Muscle of back (tissue), 3 donors: ENCODE measurements at regions not wholly inside any gene's neighbourhood (a gene's known extent, or its start where the extent isn't known, plus 50 kb on each side); places are given as distances from the start of the nearest gene placed in this dataset.
A peak's percentile ranks its signal among the peaks of the same experiment; 100 is the strongest.

Experiments used
- DNase-seq, 3 donors: peaks; one replicate each; pipeline versions ENCODE4 v3.0.0 to v3.0.0-alpha.2; 2013

DNA sequence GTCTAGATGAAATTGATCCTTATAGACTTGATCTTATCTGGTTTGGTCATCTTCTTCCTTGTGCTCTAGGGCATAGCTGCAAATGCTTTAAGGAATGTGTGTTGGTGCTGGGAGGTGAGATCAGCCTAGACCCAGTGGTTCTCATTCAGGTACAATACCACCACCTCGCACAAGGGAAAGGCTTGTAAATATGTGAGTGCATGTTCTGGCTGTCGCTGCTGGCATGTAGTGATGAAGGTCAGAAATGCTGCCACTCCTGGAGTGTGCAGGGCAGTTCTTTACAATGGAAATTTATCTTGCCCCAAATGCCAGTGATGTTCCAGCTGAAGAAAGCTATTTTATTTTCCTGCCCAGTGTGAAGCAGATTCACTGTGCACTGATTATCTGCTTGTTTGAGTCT lies 900.9 kb downstream of the QKI start:
- no peak for DNase-seq

DNA sequence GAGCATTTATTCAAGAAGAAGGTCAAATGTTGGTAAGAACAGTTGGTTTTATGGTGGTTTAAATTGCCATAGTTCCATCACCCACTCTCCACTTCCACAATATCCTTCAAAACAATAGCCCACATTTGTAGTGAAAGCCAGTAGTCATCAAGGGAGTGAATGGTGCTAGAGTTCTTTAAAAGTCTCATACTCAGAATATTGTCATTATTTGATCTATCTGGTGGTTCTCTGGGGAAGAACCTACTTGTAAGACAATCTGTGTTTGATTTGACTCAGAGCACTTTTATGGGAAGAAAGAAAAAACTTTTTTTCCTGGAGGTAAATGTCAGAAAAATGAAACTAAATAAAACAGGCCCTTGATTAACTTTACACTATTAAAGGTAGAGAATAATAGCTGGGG lies 893.8 kb downstream of the QKI start:
- no peak for DNase-seq

DNA sequence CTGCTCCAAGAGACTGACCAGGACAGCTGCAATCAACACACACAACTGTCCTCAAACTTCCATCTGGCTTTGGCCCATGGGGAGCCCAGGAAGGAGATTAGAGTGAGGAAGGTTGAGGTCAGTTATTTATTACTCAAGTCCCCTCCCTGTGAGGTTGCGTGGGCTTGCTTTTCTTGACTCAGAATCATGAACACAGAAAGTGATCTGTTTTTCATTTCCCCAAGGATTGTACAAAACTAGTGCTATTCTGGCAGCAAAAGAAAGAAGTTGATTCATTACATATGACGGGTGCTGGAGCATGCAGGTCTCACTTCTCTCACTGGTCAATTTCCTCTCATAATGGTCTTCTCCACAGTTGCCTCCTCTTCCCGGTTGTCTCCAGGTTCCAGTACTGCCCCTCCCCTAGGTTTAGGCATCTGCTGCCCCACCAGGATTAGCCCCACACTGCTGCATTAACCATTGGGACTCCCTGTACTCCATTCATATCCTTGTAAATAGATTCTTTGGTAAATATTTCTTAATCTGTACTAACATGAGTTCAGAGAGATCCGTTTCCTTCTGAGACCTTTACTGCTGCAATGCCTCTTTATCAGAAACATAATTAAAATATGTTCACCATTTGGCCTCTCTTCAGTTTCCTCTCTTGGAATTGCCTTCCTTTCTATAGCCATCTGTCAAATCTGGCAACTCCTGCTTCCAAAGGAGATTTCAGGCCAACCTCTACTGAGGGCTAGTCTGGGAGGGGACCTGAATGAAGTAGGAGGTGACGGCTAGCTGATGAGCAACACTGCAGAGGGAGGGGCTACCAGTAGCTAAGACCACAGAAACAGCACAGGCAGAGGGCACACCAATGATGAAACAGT lies 888.8 kb downstream of the QKI start:
- DNase-seq = peak; percentile 18 to 82 (median 48)

DNA sequence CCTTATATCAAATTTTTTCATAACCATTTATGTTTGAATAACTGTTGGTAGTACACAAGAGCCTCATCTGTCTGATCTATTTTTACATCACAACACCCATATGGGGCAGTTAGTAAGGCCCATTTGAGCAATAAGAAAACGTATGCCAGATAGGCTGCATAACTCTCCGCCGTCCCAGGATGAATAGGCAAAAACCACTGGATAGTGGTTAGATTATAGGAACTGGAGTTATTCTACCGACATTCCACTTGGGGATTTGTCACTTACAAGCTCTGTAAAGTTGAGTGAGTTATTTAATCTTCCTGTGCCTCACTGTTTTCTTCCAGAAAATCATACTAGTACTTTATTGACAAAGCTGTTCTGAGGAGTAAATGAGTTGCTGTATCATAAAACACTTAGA lies 881.9 kb downstream of the QKI start:
- no peak for DNase-seq

DNA sequence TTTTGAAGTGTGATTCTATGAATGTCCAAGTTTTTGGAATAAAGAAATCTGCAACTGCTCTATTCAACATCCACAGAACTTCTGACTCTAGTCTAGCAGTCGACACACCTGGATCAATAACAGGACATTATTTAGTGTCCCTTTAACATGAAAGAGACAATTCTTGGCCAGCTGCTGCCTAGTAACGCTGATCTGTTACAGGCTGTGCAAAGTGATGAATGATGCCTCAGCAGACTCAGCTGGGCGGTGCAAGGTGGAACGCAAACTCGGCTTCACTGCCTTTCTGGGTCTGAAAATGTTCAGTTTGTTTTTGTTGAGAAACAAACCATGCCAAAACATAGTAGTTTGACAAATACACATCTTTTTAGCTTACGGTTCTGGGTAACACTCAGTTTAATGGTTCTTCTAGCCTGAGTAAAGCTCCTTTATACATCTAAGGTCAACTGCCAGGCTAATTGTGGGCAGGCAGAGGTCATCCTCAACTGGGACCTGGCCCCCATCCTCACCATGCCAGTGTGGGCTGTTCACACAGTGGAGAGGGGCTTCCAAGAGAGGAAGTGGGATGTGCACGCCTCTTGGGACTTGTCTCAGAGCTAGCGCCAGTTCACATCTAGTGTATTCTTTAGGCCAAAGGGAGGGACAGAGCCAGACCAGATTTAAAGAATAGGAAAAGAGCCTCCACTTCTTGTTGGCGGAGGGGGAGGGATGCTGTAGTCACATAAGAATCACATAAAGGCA lies 879.7 kb downstream of the QKI start:
- DNase-seq = no peak

DNA sequence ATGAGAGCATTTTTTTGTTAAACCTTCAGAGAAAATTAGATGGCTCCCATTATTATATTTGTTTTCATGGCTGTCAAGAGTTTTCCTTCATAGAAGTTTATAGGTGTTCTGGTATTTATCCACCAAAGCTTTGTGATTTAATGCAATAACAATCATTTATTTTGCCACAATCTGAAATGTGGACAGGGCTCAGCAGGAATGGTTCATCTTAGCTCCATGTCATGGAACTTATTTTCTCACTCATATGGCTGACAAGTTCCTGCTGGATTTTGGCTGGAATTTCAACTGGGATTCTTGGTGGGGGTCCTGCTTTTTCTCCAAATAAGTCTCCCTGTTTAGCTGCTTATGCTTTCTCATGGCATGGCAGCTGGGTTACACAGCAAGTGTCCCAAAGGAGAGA lies 876.7 kb downstream of the QKI start:
- no peak for DNase-seq

DNA sequence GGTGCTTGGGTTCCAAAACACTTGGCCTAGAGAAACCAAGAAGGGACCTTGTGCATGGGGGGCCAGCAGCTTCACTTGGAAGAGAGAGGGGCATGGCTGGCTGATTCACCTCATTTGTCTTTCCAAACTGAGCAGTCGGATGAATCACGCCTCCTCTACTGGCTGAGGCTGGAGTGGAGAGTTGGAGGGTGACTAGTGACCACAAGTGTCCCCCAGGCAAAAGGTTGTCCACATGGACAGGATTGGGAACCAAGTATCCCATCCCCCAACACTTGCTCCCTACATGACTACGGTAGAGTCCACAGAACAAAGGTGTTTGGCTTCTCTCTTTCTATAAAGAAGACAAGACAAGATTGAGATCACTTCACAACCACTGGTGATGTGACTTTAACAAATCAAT lies 875.6 kb downstream of the QKI start:
- DNase-seq = no peak

DNA sequence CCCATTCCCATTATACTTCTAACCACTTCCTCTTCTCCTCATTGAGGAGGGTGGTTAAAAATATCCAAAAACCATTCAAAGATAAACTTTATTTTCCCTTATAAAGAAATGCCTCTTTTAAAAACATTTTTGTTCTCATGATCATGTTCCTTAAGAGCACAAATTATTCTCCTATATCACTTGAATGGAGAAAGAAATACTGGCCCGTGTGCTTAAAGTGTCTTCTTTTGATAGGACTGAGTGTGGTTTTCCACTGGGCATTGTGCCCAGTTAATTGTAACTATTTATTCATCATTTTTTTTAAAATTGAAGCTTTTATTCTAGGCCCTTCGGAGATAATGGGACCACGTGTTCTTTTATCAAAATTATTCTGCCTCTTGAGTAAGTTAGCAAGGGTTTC lies 871.5 kb downstream of the QKI start:
- DNase-seq = no peak

DNA sequence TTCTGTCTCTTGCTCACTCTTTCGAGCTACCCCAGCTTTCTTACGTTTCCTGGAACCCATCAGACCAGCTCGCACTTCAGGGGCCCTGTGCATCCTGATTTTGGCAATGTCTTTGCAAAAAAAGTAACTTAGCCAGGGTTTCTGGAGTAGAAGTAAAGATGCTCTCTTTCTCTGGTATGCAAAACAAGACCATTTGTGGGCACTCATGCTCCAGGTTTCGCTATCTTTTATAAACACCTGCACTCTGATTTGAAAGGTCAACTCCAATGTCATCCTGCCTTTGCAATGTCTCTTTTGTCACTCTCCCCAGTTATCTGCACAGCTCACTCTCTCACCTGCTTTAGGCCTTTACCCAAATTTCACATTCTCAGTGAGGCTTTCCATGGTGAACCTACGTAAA lies 869.1 kb downstream of the QKI start:
- DNase-seq = no peak

DNA sequence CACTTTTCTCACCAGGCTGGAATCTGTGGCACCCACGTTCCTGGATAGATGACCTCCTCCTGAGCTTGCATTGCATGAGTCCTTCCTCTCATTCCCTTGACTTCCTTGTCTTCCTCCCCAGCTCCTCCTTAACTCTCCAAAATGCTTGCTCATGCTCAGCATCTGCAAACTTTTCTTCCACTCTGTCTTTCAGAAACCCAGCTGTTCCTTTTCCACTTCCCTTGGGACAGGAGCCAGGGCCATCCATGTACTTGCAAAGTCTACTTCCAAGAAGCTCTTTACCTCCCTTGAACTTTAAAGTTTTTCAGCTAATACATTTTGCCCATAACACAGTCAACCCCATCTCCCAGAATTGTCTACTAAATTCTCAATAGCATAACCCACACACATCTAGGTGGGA lies 861.7 kb downstream of the QKI start:
- no peak for DNase-seq

DNA sequence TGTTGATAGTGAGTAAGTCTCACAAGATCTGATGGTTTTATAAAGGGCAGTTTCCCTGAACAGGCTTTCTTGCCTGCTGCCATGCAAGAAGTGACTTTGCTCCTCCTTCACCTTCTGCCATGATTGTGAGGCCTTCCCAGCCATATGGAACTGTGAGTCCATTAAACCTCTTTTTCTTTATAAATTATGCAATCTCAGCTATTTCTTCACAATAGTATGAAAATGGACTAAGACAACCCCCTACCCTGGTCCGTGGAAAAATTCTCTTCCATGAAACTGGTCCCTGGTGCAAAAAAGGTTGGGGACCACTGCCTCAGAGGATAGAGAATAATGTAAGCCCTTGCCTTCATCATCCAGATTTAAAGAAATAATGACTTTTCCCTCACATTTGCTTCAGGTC lies 861.3 kb downstream of the QKI start:
- DNase-seq = no peak

DNA sequence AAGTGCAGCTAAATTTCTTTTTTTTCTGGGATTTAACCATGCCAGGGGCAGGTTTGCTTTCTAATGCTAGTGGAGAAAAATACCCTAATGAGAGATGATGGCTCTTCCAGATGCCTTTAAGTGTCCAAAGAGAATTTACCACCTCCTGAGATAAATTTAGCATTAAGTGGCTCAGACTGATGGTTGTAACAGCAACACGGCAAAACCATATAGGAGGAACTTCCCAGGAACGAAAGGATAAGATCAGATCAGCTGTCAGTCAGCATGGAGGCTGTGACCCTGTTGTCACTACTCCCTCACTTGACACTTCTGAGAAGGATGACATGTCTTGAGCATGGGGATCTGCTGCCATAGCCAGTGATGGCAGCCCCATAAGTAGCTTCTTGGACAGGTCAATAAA lies 860.0 kb downstream of the QKI start:
- DNase-seq = peak in 1 of 3 donors; percentile 5

DNA sequence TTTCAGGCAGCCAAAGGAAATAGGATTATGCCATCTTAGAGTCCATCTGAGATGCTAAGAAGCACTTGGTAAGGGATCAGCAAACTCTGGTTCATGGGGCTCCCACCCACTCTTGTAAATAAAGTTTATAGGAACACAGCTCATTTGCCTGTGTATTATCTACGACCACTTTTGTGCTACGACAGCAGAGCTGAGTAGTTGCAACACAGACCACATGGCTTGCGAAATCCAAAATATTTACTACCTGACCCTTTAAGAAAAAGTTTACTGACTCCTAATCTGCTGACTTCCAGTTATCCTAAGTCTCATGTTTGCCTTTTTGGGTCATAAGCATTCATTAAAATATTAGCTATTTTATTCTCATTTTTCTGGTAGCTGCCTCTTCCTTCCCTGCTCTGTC lies 859.0 kb downstream of the QKI start:
- DNase-seq = no peak

DNA sequence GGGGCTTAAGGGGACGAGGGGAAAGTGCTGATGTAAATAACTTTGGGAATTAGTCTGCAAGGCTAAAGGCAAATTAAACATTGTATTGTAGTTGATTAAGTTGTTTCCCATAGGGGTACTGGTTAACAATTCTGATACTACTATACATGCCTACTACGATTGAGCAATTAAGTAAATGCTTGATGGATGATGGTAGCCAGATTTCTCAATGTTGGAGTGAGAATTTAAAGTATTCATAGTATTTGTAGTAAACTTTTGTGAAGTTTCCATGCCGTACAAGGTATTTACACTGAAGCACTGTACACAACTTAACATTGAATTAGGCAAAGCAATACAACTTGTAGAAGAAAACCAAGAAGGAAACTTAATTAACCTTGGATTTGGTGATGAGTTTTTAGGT lies 852.3 kb downstream of the QKI start:
- no peak for DNase-seq

DNA sequence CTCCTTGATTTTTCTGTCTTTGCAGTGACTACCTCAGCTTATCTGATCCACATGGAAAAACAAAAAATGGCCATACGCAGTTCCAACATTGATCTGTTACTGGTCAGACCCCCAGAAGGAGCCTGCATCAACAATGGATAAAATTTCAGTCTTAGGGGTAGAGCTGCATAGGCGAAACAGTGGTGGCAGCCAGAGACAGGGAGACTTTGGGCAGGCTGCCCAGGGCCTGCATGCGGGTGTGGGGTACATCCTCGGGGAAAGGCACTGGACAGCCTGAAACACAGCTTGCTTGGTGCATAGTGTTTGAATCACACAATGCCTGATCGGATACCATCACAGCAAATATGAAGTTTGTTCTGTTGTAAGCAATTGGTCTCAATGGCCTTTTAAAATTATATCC lies 847.8 kb downstream of the QKI start:
- no peak for DNase-seq

DNA sequence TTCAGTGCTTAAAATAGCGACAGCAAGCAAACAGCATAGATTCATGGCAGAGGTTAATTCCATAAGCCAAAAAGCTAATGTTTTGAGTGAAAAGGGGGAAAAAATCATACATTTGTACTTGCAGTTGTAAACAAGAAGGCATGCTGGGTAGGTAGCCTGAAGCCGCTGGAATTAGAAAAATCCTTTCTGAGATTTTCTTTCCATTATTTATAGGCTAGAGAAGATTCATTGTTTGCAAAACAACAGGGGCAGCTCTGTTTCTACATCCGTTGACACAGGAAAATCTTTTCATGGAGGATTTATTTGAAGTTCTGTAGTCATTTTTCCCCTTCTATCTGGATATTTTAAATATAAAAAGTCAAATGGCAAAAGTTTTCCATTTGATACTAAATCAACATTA lies 843.9 kb downstream of the QKI start:
- no peak for DNase-seq

DNA sequence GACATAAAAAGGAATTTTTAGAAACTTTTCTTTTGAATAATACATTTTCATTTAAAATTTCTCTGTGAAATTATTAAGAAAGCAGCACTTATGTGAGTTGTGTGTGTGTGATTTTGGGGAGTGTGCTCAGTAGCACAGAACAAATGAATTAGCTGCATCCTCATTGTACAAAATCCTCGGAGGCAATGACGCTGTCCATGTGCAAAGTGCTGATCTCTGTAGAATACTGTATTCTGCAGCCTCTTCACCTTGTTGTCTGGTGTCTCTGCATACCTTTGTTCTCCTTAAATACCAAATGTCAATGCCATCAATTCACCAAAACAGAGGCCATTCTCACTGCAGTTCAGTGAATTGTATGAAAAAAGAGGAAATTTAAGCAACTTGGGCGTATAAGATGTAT lies 838.4 kb downstream of the QKI start:
- DNase-seq = peak; percentile 14 to 50 (median 32)

DNA sequence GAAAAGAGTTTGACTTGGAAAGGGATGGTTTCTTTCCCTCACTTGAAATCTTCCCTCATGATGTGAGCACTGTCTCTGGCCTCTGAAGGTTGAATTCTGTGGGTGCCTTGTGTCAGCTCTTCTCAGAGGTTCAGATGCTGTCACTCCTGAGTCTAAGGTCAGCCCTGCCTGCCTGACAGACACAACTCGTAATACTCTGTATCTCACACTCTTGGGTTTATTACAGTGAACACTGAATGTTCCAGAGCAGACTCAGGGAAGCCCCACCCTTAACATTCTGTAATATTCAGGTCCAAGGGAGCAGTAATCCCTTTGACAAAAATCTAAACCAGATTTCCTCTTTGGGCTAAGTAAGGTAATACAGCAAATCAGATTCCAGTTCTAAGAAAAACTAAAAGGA lies 837.8 kb downstream of the QKI start:
- no peak for DNase-seq

DNA sequence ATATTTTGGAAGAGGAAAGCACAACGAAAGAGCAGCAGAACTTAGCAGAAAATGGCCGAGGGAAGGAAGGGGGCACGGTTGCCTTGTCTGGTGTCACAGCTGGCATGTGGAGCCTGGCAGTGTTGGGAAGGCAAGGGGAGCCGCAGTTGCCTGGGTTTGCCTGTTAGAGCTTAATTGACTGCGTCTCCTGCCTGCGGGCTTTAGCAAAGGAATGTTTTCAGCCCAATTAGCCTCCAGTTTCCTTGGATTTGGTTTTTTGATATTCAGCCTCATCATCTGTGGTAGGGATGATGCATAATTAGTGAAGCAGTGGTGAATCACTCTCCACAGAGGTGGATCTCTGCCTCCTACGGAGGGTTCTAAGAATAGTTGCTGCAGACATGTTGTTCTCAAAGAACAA lies 832.6 kb downstream of the QKI start:
- peak in 1 of 3 donors; percentile 21 for DNase-seq

DNA sequence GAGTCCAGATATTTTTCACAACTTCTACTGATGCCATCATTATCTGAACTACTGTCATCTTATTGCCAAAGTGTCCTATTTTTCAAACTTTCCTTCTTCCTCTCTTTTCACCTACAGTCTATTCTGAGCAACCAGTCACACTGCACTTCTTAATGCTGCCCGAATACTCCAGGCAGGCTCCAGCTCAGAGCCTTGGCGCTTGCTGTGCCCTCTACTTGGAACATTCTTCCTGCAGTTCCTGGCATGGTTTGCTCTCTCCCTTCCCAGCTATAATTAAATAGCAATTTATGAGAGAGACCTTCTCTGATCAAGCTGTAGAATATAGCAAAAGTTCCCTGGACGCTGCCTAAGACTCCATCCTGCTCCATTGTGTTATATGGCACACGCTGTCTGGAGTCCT lies 831.6 kb downstream of the QKI start:
- no peak for DNase-seq

DNA sequence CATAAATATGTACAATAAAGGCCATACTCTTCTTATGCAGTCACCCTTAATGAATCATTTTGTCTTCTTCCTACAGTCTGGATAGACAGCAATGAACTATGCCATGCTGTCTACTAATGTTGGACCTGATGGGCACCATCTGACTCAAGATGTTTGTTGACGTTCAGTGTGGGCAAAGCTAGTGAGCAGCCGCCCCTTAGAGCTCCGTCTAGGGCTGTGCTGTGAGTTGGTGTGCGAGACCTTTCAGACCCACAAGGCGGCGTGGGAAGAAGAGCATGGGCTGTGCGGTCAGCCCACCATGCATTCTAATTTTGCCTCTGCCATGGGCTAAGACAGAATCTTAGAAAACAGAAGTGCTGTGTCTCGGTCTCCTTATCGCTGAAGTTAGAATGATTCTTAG lies 829.4 kb downstream of the QKI start:
- no peak for DNase-seq

DNA sequence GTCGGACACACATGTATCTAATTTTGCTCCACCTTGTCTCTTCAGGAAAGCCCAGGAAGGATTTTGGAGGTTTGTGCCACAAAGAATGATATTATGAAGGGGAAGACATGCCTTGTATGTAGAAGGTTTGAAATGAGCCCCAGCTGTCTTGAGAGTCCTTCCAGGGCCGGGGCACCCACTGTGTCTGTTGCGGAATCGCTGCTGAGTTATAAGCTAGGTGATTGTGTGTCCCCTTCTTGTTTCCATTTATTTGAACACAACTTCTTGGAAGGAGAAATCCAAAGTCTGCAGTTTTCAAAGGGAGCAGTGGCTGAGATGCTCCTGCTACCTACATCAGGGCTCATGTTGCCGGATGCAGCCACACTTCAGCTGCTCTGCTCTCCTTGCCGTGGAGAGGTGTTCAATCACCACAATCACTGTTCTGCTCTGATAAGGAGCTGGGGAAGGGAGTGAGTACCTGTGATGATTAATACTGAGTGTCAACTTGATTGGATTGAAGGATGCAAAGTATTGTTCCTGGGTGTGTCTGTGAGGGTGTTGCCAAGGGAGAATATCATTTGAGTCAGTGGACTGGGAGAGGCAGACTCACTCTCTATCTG lies 828.6 kb downstream of the QKI start:
- no peak for DNase-seq

DNA sequence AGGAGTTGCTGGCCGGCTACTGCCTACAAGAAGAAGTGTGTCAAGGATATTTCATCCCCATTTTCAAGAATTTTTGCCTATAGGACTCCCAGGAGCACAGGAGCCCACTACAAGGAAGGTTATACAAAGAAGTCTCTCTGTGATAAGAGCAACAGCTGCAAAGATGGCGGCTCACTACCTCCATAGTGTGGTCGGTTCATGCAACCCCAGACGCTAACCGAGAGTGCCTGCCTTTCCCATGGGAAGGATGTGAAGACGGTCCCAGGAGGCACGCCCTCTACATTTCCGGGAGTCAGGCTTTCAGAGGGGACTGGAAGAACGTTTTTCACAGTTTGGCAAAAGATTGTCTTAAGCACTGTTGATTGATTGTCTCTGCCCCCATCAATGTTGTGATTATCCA lies 816.3 kb downstream of the QKI start:
- no peak for DNase-seq
